BJ (cell line): ENCODE measurements at regions not wholly inside any gene's neighbourhood (a gene's known extent, or its start where the extent isn't known, plus 50 kb on each side); places are given as distances from the start of the nearest gene placed in this dataset.

ENCODE experiments used
- CTCF ChIA-PET: fragments of 350-600 bp; formaldehyde crosslinking; extraction: SDS; loops from one replicate; lab custom pipeline; 2021; ENCODE audit warnings: antibody characterized with exemption, inconsistent platforms; lab: Yijun Ruan, JAX
- POLR2A ChIA-PET: fragments of 300-600 bp; sonication (Branson Sonifier 250); formaldehyde crosslinking; extraction: SDS; loops from one replicate; lab custom pipeline; 2021; ENCODE audit warnings: antibody characterized with exemption; lab: Charles Lee
- DNase-seq: peaks from one replicate; pipeline ENCODE4 v3.0.0-alpha.2; 2011; ENCODE audit warnings: low read depth
- H3K27me3 ChIP-seq: 2 replicates; pipeline ENCODE4 v1.6.0; 2011; ENCODE audit warnings: low read length; ENCODE audit not compliant: control insufficient read depth, insufficient read depth
- H3K36me3 ChIP-seq: 2 replicates; pipeline ENCODE4 v1.5.1; 2011; ENCODE audit warnings: low read length; ENCODE audit not compliant: control insufficient read depth, insufficient read depth
- H3K4me3 ChIP-seq: 2 replicates; pipeline ENCODE4 v1.5.1; 2011; ENCODE audit warnings: low read depth, mild to moderate bottlenecking, control low read depth, low read length
- CTCF ChIP-seq: IDR thresholded peaks from 2 replicates; pipeline ENCODE4 v1.5.1; 2011; ENCODE audit warnings: low read depth, mild to moderate bottlenecking, control low read depth, inconsistent platforms, low read length, moderate library complexity; ENCODE audit not compliant: insufficient read depth

DNA sequence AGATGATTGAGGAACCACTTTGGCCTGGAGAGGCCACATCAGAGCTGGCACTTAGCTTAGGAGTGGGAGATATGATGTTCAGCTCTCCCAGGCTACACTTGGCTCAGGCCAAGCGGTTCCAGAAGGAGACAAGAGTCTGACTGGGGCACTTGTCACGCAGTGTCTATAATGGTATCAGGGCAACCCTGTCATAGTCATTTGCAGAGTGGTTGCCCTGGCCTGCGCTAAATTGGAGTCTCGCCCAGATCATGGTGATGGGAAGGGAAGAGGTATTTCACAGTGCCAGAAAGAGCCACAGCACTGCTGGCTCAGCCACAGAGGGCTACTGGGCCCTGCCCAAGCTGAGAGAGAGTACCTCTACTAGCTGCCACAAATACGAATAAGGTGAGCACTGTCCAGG, 186.9 kb upstream of the CRBN start:
- Histone ChIP-seq H3K4me3 (no peak overlapping the region), H3K27me3 (no peaks in the 10 kb centered on the region), H3K36me3 (no peaks in the 10 kb centered on the region)
- ChIA-PET CTCF (no interaction called here), POLR2A (no interaction called here)
- TF ChIP-seq CTCF = no peak
- no peak for DNase-seq

- Histone ChIP-seq H3K36me3 (no peaks in the 10 kb centered on the region), H3K4me3 (no peak overlapping the region), H3K27me3 (no peaks in the 10 kb centered on the region)
- ChIA-PET POLR2A (no interaction called here), CTCF (no interaction called here)
- no peak for DNase-seq
- TF ChIP-seq CTCF = no peak
These were observed 186.2 kb upstream of the CRBN start for GRCh38 chr3:3365716-3366115.

- H3K36me3 ChIP-seq = no peaks in the 10 kb centered on the region
- no peak for TF ChIP-seq CTCF
- ChIA-PET CTCF (interaction anchor here (1.0 kb wide), 1 partner anchor 8 kb away, joined by 4 read pairs; no protein-coding TSS in a partner anchor), POLR2A (no interaction called here)
- no peak for DNase-seq
- no peaks in the 10 kb centered on the region for H3K27me3 ChIP-seq
- H3K4me3 ChIP-seq = no peak overlapping the region
These were observed 177.4 kb upstream of the CRBN start for GRCh38 chr3:3356846-3357245.

GRCh38 chr3:3355442-3355841, 176.0 kb upstream of the CRBN start:
- no peak for DNase-seq
- no peak for TF ChIP-seq CTCF
- Histone ChIP-seq H3K27me3 (no peaks in the 10 kb centered on the region), H3K4me3 (no peak overlapping the region), H3K36me3 (no peaks in the 10 kb centered on the region)
- CTCF ChIA-PET = no interaction called here
- POLR2A ChIA-PET = no interaction called here

GRCh38 chr3:3353153-3353552, 173.7 kb upstream of the CRBN start:
- Histone ChIP-seq H3K36me3 (no peaks in the 10 kb centered on the region), H3K4me3 (no peak overlapping the region), H3K27me3 (no peaks in the 10 kb centered on the region)
- POLR2A ChIA-PET = no interaction called here
- DNase-seq = no peak
- CTCF ChIA-PET = no interaction called here
- no peak for TF ChIP-seq CTCF
